Panc1 (cell line): ENCODE measurements at regions not wholly inside any gene's neighbourhood (a gene's known extent, or its start where the extent isn't known, plus 50 kb on each side); places are given as distances from the start of the nearest gene placed in this dataset.

Source experiments
- ATAC-seq: fragments of 200-7000 bp; cut with Tn5 transposase; 2 replicates; pipeline ENCODE4 v1.9.1; 2020; ENCODE audit warnings: mild to moderate bottlenecking, moderate library complexity
- BruUV-seq: library from RNA; stranded (reverse); fragments of 400-500 nt; replicated peaks from 2 replicates; lab custom pipeline; 2021; lab: Mats Ljungman, UMichigan
- CTCF ChIA-PET: fragments of 300-600 bp; sonication (Branson Sonifier 250); formaldehyde crosslinking; loops from one replicate; lab custom pipeline; 2022; ENCODE audit warnings: antibody characterized with exemption; lab: Charles Lee
- POLR2A ChIA-PET: fragments of 300-600 bp; sonication (Branson Sonifier 250); formaldehyde crosslinking; loops from one replicate; lab custom pipeline; 2022; ENCODE audit warnings: antibody characterized with exemption; lab: Charles Lee
- DNase-seq: peaks from one replicate; pipeline ENCODE4 v3.0.0-alpha.2; 2010; ENCODE audit warnings: low read depth, low spot score
- H3K27ac ChIP-seq: 2 replicates; pipeline ENCODE4 v1.5.1; 2011; ENCODE audit warnings: mild to moderate bottlenecking, low read length, inconsistent platforms
- H3K27me3 ChIP-seq: fragments of 200-500 bp; sonication (Bioruptor generic); 2 replicates; pipeline ENCODE4 v1.6.0; 2014; ENCODE audit warnings: low read length, inconsistent platforms; ENCODE audit not compliant: control insufficient read depth, insufficient read depth
- H3K36me3 ChIP-seq: fragments of 200-500 bp; sonication (Bioruptor generic); 2 replicates; pipeline ENCODE4 v1.5.1; 2014; ENCODE audit warnings: inconsistent platforms, mild to moderate bottlenecking, low read length, moderate library complexity; ENCODE audit not compliant: control insufficient read depth, insufficient read depth
- H3K4me1 ChIP-seq: 2 replicates; pipeline ENCODE4 v1.5.1; 2011; ENCODE audit warnings: inconsistent platforms, mild to moderate bottlenecking, low read length, moderate library complexity; ENCODE audit not compliant: control insufficient read depth, insufficient read depth
- H3K4me3 ChIP-seq, 2 experiments: 2 replicates each; pipeline ENCODE4 v1.5.1; 2011 to 2012; ENCODE audit warnings: low read depth in 2 of 2, low read length in 2 of 2, mild to moderate bottlenecking in 2 of 2, inconsistent platforms in 1 of 2, moderate library complexity in 1 of 2
- H3K9me3 ChIP-seq: fragments of 200-500 bp; sonication (Bioruptor generic); 2 replicates; pipeline ENCODE4 v1.5.1; 2014; ENCODE audit warnings: low read depth, mild to moderate bottlenecking, inconsistent platforms, low read length, moderate library complexity; ENCODE audit not compliant: control insufficient read depth, insufficient read depth
- POLR2AphosphoS5 ChIP-seq: IDR thresholded peaks from 2 replicates; pipeline ENCODE4 v1.6.1; 2012; ENCODE audit warnings: mild to moderate bottlenecking, low read depth, low read length, moderate library complexity
- SIN3A ChIP-seq: IDR thresholded peaks from 2 replicates; pipeline ENCODE4 v1.6.1; 2012; ENCODE audit warnings: low read depth, mild to moderate bottlenecking, low read length, moderate library complexity, borderline replicate concordance; ENCODE audit not compliant: insufficient read depth
- TCF7L2 ChIP-seq: IDR thresholded peaks from 2 replicates; pipeline ENCODE4 v1.6.1; 2011; ENCODE audit warnings: mild to moderate bottlenecking, low read depth, low read length, inconsistent platforms
- in situ Hi-C: cut with HindIII; loops from 2 replicates; pipeline ENCODE4 v1.10.0; 2016; ENCODE audit warnings: low sequenced_read_pairs, low pct_unique_long_range_greater_than_20kb
- intact Hi-C: fragments of 100-400 bp; cut with micrococcal nuclease; formaldehyde crosslinking; loops from one replicate; pipeline ENCODE4 v1.10.0; 2022; ENCODE audit not compliant: unreplicated experiment
- TF ChIP-seq, protein P1 (sequence below): fragments of 450-650 bp; IDR thresholded peaks from 2 replicates; pipeline ENCODE4 v1.5.1; 2017; ENCODE audit warnings: mild to moderate bottlenecking
- TF ChIP-seq, protein P2 (sequence below), 2 experiments: IDR thresholded peaks; 2 replicates each; pipeline ENCODE4 v1.6.1; 2011 to 2012; ENCODE audit warnings: low read depth in 2 of 2, control low read depth in 1 of 2, low read length in 1 of 2, mild to moderate bottlenecking in 1 of 2, moderate library complexity in 1 of 2; ENCODE audit not compliant: insufficient read depth in 1 of 2

DNA sequence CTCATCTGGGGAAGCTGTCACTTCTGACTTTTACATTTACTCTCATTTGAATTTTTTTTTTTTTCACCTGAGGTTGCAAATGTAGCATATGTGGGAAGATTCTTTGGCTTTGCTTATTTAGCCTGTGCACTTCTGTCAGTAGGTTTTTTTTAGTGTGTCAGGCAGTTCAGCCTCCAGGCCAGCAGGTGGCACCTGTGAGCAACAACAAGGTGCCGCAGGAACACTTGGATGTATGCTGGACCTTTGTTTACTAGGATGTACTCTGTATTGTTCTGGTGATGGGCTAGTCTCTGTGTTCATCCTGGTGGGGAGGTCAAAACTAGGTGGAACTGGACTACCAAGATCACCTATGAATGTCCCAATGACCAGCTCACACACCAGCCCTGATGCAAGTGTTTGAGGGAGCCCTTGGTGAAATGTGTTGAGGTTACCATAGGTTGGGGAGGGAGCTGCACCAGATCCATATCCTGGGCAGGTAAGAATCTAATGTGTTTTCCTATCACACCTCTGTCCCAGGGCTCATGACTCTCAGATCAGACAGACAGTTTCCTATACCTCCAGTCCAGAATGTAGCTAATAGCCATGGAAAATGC, 618.2 kb downstream of the BRINP3 start:
- TF ChIP-seq, protein P1, sequence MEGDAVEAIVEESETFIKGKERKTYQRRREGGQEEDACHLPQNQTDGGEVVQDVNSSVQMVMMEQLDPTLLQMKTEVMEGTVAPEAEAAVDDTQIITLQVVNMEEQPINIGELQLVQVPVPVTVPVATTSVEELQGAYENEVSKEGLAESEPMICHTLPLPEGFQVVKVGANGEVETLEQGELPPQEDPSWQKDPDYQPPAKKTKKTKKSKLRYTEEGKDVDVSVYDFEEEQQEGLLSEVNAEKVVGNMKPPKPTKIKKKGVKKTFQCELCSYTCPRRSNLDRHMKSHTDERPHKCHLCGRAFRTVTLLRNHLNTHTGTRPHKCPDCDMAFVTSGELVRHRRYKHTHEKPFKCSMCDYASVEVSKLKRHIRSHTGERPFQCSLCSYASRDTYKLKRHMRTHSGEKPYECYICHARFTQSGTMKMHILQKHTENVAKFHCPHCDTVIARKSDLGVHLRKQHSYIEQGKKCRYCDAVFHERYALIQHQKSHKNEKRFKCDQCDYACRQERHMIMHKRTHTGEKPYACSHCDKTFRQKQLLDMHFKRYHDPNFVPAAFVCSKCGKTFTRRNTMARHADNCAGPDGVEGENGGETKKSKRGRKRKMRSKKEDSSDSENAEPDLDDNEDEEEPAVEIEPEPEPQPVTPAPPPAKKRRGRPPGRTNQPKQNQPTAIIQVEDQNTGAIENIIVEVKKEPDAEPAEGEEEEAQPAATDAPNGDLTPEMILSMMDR, result peak; percentile 71
- TF ChIP-seq SIN3A, result no peak
- no peak for TF ChIP-seq TCF7L2
- TF ChIP-seq POLR2AphosphoS5, result no peak
- TF ChIP-seq, protein P2, sequence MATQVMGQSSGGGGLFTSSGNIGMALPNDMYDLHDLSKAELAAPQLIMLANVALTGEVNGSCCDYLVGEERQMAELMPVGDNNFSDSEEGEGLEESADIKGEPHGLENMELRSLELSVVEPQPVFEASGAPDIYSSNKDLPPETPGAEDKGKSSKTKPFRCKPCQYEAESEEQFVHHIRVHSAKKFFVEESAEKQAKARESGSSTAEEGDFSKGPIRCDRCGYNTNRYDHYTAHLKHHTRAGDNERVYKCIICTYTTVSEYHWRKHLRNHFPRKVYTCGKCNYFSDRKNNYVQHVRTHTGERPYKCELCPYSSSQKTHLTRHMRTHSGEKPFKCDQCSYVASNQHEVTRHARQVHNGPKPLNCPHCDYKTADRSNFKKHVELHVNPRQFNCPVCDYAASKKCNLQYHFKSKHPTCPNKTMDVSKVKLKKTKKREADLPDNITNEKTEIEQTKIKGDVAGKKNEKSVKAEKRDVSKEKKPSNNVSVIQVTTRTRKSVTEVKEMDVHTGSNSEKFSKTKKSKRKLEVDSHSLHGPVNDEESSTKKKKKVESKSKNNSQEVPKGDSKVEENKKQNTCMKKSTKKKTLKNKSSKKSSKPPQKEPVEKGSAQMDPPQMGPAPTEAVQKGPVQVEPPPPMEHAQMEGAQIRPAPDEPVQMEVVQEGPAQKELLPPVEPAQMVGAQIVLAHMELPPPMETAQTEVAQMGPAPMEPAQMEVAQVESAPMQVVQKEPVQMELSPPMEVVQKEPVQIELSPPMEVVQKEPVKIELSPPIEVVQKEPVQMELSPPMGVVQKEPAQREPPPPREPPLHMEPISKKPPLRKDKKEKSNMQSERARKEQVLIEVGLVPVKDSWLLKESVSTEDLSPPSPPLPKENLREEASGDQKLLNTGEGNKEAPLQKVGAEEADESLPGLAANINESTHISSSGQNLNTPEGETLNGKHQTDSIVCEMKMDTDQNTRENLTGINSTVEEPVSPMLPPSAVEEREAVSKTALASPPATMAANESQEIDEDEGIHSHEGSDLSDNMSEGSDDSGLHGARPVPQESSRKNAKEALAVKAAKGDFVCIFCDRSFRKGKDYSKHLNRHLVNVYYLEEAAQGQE (IDR thresholded peaks at IDR 0.05; ENCODE audit: insufficient read depth in 1 of 2, low read depth in 2 of 2, low read length in 1 of 2), result no peak
- H3K4me1 ChIP-seq, result no peaks in the 10 kb centered on the region
- no peaks in the 10 kb centered on the region for H3K36me3 ChIP-seq
- no TSS peak for BruUV-seq
- DNase-seq (peak; percentile 22), ATAC-seq (no peak)
- intact Hi-C loops (no loop called here), in situ Hi-C loops (no loop called here)
- no peak overlapping the region for H3K27ac ChIP-seq
- POLR2A ChIA-PET, result no interaction called here
- CTCF ChIA-PET, result interaction anchor here (0.6 kb wide), 1 partner anchor 258 kb away, joined by 4 read pairs; no protein-coding TSS in a partner anchor
- no peaks in the 10 kb centered on the region for H3K27me3 ChIP-seq
- no peak overlapping the region for H3K4me3 ChIP-seq
- H3K9me3 ChIP-seq, result peaks cover 10% of the 10 kb centered on the region; the same call in 1 of the 2 replicates

DNA sequence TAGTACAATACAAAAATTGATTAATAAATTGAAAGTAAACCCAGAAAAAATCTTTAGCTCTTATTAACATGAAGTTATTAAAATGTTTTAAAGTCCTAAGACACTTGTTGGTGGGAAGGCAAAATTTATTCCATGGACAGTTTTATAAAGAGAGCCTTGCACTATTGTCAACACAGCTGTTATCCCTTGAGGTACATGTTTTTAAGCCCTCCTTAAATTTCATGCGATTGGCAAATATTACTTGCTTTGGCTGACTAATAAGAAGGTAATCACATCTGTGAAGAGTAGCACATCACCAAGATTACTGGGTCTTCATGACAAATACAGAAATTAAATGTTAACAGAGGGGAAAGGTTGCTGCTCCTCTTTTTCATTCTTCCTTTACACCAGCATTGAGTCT, 611.1 kb downstream of the BRINP3 start:
- Histone ChIP-seq H3K27me3 (no peaks in the 10 kb centered on the region), H3K4me1 (no peaks in the 10 kb centered on the region), H3K4me3 (no peak overlapping the region), H3K9me3 (no peaks in the 10 kb centered on the region), H3K27ac (no peak overlapping the region), H3K36me3 (no peaks in the 10 kb centered on the region)
- no peak for DNase-seq
- ChIA-PET POLR2A (no interaction called here), CTCF (no interaction called here)
- in situ Hi-C loops (no loop called here), intact Hi-C loops (no loop called here)
- ATAC-seq, result no peak
- no TSS peak for BruUV-seq
- TF ChIP-seq TCF7L2, result no peak
- TF ChIP-seq, protein P2 (IDR thresholded peaks at IDR 0.05; ENCODE audit: insufficient read depth in 1 of 2, low read depth in 2 of 2, low read length in 1 of 2), result no peak
- no peak for TF ChIP-seq POLR2AphosphoS5
- TF ChIP-seq SIN3A, result no peak
- TF ChIP-seq, protein P1, result no peak
